ENCODE measurements at regions not wholly inside any gene's neighbourhood (a gene's known extent, or its start where the extent isn't known, plus 50 kb on each side); places are given as distances from the start of the nearest gene placed in this dataset.

DNA sequence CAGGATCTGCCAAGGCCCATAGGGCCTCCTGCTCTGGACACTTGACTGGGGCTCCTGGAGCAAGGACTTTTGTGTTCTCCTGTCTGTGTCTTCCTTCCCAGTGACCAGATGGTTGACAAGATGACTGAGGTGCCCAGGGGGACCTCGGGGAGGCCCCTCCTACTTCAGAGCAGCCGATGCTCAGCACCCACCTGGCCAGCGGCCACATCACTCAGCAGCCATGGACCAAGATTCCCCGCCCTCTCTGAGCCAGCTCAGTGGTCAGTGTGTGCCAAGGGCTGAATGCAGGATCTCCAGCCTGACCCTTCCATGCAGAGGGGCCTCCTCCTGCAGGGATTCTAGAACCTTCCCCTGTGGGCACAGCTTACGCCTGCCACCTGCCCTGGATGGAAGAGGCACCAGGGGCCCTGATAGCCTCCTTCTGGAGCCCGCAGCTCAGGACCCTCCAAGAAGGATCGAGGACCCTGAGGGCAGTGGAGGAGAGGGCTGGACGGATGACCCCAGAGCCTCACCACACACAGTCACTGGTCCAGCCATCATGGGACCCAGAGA, 87.4 kb upstream of the GPC1 start:
- DNase-seq, result no peak

DNA sequence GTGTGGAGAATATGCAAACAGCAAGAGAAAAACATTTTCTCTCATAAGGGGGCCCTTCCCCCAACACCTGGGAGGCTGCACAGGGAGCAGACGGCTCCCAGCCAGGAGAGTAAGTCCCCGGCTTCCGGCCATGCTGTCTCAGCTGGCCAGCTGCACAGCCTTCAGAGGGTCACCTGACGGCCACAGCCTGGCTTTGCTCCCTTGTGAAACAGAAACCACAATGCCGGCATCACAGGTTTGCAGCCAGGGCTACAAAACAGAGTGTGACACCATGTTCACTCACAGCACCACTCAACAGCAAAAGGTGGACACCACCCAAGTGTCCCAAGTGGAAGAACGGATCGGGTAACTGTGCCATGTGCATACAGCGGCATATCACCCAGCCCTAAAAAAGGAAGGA, 86.9 kb upstream of the GPC1 start:
- DNase-seq, result no peak

DNA sequence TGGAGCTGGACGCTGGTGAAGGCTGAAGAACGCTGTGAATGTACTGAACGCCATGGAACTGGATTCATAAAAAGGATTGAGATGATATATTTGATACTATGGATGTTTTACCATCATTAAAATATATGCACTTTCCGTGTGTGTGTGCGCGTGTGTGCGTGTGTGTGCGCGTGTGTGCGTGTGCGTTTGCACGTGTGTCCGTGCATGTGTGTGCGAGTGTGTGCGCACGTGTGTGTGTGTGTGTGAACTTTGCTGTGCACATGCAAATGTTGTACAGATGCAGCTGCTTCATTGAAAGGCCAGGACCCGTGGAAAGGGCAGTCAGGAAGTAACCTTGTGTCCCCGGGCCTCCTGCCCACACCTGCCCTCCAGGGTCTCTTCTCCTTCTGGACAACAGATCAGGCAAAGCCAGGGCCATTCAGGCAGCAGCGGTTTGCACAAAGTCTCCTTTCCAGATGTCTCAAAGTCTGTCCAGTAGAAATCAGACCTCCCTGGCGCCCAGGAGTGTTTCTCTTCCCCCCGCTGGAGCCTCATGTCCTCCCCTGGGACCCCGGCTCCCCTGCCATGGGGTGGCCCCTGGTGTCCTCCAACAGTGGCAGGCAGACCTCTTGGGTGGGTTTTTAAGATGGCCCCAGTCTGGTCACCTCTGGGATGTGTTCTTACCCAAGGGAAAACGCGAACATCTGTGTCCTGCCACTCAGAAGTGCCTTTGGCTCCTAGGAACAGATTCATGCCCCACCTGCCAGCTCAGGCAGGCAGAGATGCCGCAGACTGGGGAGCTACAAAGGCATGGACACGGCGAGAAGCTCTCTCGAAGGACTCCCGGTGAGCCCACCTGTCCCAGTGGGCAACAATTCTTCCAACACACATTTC, 86.1 kb upstream of the GPC1 start:
- peak; percentile 31 for DNase-seq

DNA sequence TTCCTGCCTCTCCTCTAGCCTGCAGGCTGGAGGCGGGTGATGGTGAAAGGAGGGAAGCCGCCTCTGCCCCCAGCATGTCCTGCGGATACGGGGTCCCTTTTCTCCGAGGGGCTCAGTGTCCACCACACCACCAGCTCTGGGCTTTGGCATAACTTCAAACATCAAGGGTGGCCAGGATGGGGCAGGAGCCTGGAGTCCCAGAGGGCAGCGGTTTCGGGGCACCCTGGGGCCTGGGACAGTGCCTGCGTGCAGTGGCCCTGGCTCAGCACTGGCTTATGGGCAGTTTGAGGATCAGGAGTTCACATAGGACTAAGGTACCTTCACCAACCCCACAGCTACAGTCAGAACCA, 85.5 kb upstream of the GPC1 start:
- DNase-seq, result no peak

DNA sequence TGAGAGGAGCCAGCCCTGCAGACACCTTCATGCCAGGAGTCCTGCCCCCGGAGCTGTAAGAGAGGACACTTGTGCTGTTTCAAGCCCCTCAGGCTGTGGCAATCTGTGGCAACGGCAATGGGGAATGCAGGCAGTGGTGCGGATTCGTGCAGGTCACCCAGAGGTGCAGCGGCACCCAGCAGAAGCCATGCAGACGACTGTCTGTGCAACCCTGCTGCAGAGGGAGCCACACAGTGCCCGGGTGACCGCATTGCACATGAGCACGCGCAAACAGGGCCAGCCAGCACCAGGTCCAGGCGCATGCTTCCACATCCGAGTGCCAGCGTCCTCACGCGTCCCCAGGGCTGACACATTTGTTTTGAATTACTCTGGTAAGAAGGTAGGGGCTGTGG, 84.8 kb upstream of the GPC1 start:
- no peak for DNase-seq

DNA sequence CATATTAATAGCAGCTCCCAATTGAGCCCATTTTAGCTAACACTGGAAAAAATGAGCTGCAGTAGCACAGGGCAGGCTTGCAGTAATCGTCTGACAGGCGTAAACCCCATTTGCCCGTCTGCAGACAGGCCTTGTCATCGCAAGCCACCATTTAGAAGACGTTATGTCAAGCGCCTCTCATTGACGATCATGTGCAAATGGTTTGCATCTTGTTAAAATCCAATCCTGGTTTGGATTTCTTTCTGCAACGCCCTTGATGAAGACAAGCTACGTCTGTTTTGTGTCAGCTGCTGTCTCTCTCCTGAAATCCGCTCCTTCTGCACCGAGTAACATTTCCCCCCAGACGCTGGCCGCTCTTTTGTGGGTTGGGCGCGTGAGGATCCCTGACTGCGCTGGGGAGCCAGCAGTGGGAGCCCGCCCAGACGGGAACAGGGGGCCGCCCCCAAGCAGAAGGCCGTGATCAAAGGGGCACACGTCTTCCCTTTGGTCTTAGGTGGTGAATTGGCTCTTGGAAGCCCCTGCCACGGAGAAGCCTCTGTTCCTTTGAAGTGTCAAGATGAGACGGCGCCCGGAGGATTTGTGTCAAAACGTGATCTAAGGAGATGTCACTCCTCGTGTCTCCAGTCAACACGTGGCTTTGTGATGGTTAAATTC, 84.2 kb upstream of the GPC1 start:
- DNase-seq, result no peak

DNA sequence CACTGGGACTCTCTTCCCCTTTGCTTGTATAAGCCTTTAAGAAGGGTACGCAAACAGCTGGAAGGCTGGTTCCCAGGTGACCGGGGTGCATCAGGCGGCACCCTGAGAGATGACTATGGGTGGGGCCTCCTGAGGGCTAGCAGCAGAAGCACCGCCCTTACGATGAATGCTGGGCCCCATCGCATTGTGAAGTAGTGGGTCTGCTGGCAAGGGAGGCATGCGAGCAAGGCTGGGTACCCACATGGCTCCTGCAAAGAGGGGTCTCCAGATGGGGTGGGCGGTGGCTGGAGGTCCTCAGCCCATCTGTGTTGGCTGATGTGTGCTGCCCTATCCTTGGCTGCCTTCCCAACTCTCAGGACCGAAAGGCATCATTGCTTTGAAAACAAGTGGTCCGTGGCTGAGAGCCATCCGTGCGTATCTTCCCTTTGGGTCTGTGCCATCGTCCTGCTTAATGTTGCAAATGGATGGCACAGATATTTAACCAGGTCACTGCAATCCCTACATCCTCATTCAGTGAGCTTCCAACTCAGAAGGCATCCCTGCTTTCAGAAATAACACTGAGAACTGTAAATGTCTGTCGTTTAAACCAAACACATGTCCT, 83.5 kb upstream of the GPC1 start:
- peak; percentile 94 for DNase-seq

DNA sequence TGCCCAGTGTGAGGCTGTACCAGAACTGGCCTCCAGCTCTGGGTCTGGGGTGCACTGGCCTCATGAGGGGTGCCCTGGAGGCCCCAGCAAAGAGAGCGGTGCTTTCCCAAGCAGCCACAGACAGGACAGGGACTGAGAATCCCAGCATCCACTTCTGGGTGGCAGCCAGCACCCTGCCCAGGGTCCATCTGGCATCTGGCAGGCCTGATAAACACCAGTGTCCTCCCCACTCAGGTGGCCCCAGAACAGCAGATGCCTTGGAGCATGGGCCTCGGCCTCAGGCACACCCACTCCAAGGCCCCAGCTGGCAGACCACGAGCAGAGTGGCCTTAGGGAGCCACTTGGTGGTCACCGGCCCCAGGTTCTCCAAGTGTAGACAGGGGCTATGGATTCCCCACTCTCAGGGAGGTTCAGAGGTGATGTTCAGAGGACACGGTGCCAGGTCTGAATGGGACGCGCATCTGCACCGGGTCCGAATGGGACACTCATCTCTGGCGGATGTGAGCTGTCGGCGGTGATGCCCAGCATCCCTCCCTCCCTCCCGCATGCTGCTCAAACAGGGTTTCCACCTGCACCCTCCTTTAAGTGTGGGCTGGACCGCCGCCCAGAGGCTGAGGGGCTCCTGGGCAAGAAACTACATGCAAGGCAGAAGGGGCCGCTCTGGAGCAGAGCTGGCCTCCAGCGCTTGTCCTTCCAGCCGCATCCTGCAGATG, 82.2 kb upstream of the GPC1 start:
- no peak for DNase-seq

DNA sequence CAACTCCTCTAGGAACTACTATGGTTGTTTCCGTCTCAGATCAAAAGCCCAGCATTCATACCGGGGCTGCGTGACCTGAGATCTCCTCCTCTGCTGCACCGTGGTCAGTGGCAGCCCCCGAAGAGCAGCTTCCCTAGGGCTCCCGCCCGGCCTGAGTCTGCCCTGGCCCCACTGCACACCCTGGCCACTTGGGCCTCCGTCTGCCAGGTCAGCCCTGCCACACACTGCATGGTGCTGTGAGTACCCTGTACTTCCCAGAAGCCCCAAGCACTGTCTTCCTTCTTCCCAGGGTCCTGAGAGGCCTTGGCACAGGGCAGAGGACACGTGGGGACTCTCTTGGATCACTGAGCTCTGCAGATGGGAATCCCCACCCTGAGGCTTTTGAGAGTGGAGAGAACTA, 81.5 kb upstream of the GPC1 start:
- DNase-seq, result no peak

DNA sequence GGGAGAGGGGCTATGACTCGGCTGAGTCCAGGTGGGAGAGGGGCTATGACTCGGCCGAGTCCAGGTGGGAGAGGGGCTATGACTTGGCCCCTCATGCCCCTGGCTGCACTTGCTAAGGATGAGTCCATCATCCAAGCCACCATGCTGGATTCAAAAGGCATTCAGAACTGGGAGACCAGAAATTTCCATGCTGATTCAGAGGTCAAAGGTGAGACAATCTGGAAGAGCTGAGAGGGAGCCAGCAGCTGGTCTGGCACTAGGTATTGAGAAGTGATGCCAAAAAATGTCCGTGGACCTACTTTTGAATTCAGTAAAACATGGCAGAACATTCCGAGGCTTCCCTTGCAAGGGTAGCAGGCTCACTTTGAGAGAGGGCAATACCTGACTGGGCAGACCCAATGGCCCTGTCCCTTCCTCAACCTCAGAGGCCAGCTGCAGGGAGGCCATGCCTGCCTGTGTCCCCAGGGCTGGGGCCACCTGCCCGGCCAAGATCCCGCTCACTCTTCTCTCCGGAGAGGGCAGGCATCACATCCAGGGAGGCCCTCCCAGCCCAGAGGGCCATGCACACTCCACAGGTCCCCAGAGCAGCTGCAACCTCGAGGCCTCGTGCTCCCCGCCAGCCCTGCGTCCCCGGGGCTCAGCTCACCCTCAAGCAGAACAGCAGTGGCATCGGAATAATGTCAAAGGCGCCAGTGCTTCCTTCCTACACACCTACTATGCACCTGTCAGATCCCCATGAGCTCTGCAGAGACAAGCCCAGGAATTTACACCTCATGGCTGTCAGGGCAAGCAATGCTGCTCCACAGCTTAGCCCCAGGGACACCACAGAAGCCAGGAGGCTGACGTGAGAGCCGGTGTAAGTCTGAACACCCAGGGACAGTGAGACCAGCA, 80.2 kb upstream of the GPC1 start:
- DNase-seq, result no peak

DNA sequence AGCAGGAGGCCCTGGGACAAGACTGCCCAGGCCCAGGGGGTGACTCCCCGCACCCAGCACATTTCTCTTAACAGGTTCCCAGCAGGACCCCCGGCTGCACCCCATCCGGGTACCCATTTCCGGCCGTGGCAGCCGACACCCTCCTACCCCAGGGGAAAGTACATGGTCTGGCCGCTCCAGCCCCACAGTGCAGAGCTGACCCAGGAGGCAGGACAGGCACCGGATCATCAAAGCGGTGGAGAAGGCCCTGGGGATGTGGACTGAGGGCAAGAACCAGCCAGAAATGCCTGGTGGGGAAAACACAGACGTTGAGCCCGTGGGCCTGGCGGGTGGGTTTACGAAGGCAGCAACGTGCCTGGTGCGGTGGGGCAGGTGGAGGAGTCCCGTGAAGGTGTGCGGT, 79.5 kb upstream of the GPC1 start:
- DNase-seq, result no peak

DNA sequence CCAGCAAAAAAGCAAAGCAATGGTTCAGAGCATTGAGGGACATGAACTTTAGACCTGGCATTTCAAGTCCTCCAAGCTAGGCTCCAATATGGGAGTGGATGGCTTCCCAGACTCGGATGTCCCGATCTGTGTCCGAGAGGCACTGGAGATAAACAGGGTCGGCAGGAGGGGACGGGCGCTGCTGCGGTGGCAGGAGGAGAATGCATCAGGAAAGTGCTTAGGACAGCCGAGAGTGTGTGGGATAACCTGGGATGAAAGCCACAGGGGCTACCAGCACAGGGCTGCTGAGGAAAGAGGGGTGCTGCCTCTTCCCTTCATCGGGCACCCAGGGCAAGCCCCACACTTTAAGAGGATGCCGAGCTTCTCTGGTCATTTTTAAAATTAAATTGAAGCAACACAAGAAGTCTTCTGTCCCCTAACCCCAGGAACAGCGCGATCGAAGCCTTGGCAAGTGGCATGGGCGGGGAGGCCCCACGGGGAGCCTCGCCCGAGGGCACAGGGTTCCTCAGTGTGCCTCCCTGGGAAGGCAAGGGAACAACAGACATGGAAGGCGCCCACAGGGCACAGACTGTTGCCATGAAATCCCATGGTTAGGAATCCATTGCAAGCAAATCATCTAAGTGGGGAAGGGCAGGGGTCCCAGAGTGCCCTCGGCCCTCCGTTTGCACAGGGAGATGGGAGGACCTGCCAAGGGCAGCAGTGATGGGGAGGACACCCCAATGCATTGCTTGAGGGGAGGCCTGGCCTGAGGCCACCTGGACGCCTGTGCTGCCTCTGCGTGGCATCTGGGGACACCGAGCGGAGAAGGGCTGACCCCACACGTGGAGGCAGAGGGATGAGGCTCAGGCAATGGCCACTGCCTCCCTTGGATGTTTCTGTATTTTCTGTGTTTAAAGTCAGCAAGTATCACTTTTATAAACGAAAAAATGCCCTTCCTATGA, 78.5 kb upstream of the GPC1 start:
- peak; percentile 22 for DNase-seq

DNA sequence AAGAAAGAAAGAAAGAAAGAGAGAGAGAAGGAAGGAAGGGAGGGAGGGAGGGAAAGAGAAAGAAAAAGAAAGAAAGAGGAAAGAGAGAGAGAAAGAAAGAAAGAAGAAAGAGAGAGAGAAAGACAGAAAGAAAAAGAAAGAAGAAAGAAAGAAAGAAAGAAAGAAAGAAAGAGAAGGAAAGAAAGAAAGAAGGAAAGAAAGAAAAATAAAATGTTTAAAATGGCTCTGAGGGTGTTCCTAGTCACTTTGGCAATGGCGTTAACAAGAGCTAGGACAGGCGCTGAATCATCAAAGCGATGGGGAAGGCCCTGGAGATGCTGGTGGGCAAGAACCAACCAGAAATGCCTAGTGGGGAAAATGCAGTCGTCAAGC, 77.8 kb upstream of the GPC1 start:
- no peak for DNase-seq

DNA sequence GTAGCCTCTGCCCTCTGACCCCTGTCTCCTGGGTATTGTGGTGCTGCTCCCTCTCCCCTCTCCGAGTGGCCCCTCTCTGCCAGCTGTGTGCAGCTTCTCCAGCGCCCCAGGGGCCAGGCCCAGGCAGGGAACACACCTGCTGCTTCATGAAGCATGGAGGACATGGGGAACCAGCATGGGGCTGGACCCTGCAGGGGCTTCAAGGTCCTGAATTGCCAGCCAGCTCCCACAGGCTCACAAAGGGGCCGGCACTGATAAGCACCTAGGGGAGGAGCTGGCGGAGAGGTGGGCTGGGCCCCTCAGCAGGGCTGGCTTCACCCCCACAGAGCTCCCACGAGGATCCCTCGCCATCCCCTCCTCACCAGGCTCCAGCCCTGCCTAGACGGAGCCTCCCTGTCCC, 77.4 kb upstream of the GPC1 start:
- peak; percentile 47 for DNase-seq

DNA sequence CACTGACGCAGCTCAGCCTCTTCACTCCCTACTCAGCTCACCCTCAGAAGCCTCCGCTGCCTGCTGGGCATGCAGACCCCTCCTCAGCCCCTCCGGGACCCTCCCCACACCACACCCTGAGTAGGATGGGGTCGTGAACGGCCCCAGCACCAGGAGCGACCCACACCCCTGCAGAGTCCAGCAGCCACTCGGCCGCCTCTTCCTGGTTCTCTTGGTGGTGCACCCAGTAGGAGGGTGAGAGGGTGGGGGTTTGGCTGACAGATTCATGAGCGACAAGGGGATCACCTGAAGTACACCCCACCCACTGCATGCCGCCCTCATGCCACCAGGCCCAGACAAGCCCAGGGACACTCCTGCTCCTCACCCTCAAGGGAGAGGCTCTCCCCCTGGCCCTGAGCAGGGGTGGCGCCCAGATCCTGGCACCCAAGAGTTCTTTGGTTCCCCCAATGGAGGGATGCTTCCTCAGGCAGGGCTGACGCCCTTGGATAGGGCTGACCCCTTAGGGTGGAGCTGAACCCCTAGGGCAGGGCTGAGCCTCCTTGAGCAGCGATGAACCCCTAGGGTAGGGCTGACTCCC, 76.6 kb upstream of the GPC1 start:
- DNase-seq, result no peak

DNA sequence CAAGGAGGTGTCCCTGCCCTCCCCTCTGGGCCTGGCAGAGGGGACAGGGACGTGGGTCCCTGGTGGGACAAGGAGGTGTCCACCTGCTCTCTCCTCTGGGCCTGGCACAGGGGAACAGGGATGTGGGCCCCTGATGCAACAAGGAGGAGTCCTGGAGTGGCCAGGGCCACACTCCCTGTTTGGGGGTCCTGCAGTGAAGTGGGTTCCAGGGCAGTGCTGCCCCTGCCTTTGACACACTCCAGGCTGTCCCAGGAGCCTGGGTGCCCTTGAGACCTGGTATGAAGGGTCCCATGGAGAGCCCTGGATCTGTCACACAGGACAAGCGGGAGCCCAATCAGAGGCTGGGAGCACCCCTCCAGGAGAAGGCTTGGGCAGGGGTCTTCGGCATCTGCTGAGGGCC, 75.8 kb upstream of the GPC1 start:
- DNase-seq, result no peak

DNA sequence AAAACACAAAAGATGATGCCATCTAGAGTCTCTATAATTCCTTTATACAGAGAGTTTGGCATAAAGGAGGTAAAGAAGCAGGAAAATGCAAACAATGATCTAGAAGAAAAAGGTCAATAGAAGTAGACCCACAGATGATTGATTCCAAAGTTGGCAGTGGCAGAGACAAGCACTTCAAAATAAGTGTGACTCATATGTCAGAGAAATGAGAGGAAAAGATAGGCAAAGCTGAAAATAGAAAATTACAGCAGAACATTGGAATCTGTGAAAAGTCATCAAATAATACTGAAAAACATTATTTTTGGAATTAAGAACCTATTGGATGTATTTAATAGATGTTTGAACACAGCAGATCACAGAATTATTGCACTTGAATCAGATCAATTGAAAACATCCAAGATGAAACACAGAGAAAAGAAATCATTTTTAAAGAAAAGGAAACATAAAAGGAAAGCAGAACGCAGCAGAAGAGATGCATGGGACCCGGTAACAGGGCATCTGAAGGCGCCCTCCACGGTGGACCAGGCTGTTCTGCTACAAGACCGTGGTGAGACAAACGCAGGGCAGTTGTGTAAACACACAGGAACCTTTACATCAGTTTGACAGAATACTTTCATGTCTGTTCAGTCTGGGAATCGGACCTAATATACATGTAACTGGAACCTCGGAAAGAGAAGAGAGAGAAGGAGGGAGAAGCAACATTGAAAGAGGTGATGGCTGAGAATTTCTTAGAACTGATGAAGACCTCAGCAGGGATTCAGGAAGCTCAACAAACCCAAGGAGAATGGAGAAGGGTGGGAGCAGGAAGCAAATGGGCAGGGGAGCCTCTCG, 74.6 kb upstream of the GPC1 start:
- DNase-seq, result no peak

DNA sequence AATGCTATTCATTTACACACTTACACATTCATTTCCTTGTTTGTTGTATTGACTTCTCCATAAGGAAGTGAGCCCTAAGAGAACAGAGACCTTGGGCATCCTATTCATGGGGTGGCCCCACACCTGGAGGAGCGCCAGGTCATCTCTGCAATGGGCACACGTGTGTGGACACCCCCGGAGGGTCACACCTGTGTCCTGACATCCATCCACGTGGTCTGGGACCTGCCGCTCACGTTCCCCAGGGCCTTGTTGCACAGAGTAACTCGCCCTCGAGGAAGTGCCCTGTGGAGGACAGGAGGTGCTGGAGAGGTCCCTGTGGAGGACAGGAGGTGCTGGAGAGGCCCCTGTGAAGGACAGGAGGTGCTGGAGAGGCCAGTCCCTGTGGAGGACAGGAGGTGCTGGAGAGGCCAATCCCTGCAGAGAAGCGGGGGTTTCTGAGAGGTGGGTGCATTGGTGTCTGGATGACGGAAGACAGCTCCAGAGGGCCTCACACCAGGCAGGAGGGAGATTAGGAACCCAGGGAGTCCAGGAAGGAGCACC, 73.2 kb upstream of the GPC1 start:
- no peak for DNase-seq
